Endothelial cell of umbilical vein (primary cell): ENCODE measurements at regions not wholly inside any gene's neighbourhood (a gene's known extent, or its start where the extent isn't known, plus 50 kb on each side); places are given as distances from the start of the nearest gene placed in this dataset.

Experiments used
- BruUV-seq: library from RNA; stranded (reverse); fragments of 400-500 nt; replicated peaks from 2 replicates; lab custom pipeline; 2021; lab: Mats Ljungman, UMichigan
- CTCF ChIA-PET: fragments of 300-600, 350-600 bp; sonication (Branson Sonifier 250); formaldehyde crosslinking; loops from one replicate; lab custom pipeline; 2021; ENCODE audit warnings: antibody characterized with exemption, inconsistent platforms; lab: Charles Lee
- POLR2A ChIA-PET: fragments of 300-600, 350-600 bp; sonication (Branson Sonifier 250); formaldehyde crosslinking; loops from one replicate; lab custom pipeline; 2021; ENCODE audit warnings: antibody characterized with exemption, inconsistent platforms; lab: Charles Lee
- DNase-seq: peaks from one replicate; pipeline ENCODE4 v3.0.0-alpha.2; 2011; ENCODE audit warnings: low read depth, low spot score
- FAIRE-seq: peaks from 2 replicates; lab custom pipeline; 2011; peaks lifted over from hg19 to GRCh38; lab: Jason Lieb, UNC
- H2AFZ ChIP-seq: 2 replicates; pipeline ENCODE4 v1.6.0; 2012; ENCODE audit warnings: low read depth, low read length, control low read depth, inconsistent platforms
- H3K27ac ChIP-seq: 2 replicates; pipeline ENCODE4 v1.5.1; 2011; ENCODE audit warnings: low read depth, mild to moderate bottlenecking, control low read depth, low read length, moderate library complexity; ENCODE audit not compliant: insufficient read depth
- H3K27me3 ChIP-seq, 2 experiments: 2 replicates each; pipeline versions ENCODE4 v1.6.0 to v1.6.1; 2011; ENCODE audit warnings: low read length in 2 of 2, mixed read lengths in 1 of 2; ENCODE audit not compliant: control insufficient read depth in 2 of 2, insufficient read depth in 2 of 2
- H3K36me3 ChIP-seq, 2 experiments: 2 replicates in 1 of 2; 3 replicates in 1 of 2; pipeline ENCODE4 v1.5.1; 2011; ENCODE audit warnings: low read length in 2 of 2, mild to moderate bottlenecking in 1 of 2, moderate library complexity in 1 of 2; ENCODE audit not compliant: control insufficient read depth in 2 of 2, insufficient read depth in 2 of 2; ENCODE audit errors: extremely low read depth in 1 of 2
- H3K4me1 ChIP-seq: 3 replicates; pipeline ENCODE4 v1.5.1; 2011; ENCODE audit warnings: mild to moderate bottlenecking, low read length; ENCODE audit not compliant: control insufficient read depth, insufficient read depth; ENCODE audit errors: extremely low read depth
- H3K4me2 ChIP-seq: 2 replicates; pipeline ENCODE4 v1.6.1; 2011; ENCODE audit warnings: low read length, control low read depth, mixed read lengths; ENCODE audit not compliant: insufficient read depth
- H3K4me3 ChIP-seq, 3 experiments: fragments of 200-600 bp in 1 of 3; sonication (generic), shearing (Covaris generic) in 1 of 3; replicated peaks in 1 of 3; 2 replicates each; pipeline ENCODE4 v1.5.1; 2011 to 2016; ENCODE audit warnings: control low read depth in 3 of 3, low read length in 3 of 3, mild to moderate bottlenecking in 2 of 3, inconsistent platforms in 1 of 3, low read depth in 1 of 3, moderate library complexity in 1 of 3; ENCODE audit not compliant: insufficient read depth in 1 of 3
- H3K79me2 ChIP-seq: 2 replicates; pipeline ENCODE4 v1.6.0; 2012; ENCODE audit warnings: low read length, inconsistent platforms; ENCODE audit not compliant: control insufficient read depth, insufficient read depth
- H3K9ac ChIP-seq: replicated peaks from 2 replicates; pipeline ENCODE3; 2011; ENCODE audit warnings: low read length, control low read depth; ENCODE audit not compliant: insufficient read depth; ENCODE audit errors: extremely low read depth
- H3K9me1 ChIP-seq: replicated peaks from 3 replicates; pipeline ENCODE4 v1.6.0; 2011; ENCODE audit warnings: mild to moderate bottlenecking, low read length; ENCODE audit not compliant: control insufficient read depth, insufficient read depth; ENCODE audit errors: extremely low read depth
- H3K9me3 ChIP-seq: replicated peaks from 2 replicates; pipeline ENCODE4 v1.5.1; 2012; ENCODE audit warnings: low read length, inconsistent platforms; ENCODE audit not compliant: control insufficient read depth, insufficient read depth
- H4K20me1 ChIP-seq: replicated peaks from 2 replicates; pipeline ENCODE3; 2011; ENCODE audit warnings: mild to moderate bottlenecking, low read length; ENCODE audit not compliant: control insufficient read depth, insufficient read depth; ENCODE audit errors: extremely low read depth
- CTCF ChIP-seq, 2 donors: IDR thresholded peaks; 1 replicate in 1 of 2; 2 replicates in 1 of 2; pipeline ENCODE4 v1.5.1; 2011; ENCODE audit warnings: low read length in 2 of 2, mild to moderate bottlenecking in 2 of 2, moderate library complexity in 2 of 2, control low read depth in 1 of 2, inconsistent platforms in 1 of 2, low read depth in 1 of 2; ENCODE audit not compliant: insufficient read depth in 1 of 2; ENCODE audit errors: extremely low read depth in 1 of 2
- EZH2 ChIP-seq: IDR thresholded peaks from 2 replicates; pipeline ENCODE4 v1.6.1; 2012; ENCODE audit warnings: borderline replicate concordance, low read depth, mild to moderate bottlenecking, moderate library complexity, low read length, inconsistent platforms; ENCODE audit not compliant: severe bottlenecking
- FOS ChIP-seq: IDR thresholded peaks from 2 replicates; pipeline ENCODE4 v1.6.1; 2011; ENCODE audit warnings: mild to moderate bottlenecking, low read length, moderate library complexity, borderline replicate concordance; ENCODE audit not compliant: insufficient read depth
- GATA2 ChIP-seq: IDR thresholded peaks from 2 replicates; pipeline ENCODE4 v1.7.0; 2011; ENCODE audit warnings: low read depth, mild to moderate bottlenecking, moderate library complexity, mixed read lengths, low read length; ENCODE audit not compliant: insufficient read length, insufficient read depth
- JUN ChIP-seq: IDR thresholded peaks from 2 replicates; pipeline ENCODE4 v1.6.1; 2011; ENCODE audit warnings: borderline replicate concordance, low read depth; ENCODE audit not compliant: insufficient read length, insufficient read depth
- MAX ChIP-seq: IDR thresholded peaks from 2 replicates; pipeline ENCODE4 v1.6.1; 2011; ENCODE audit not compliant: insufficient read depth, insufficient read length
- MYC ChIP-seq: IDR thresholded peaks from one replicate; pipeline ENCODE4 v1.6.1; 2011; ENCODE audit warnings: mild to moderate bottlenecking, low read depth, low read length
- POLR2A ChIP-seq: IDR thresholded peaks from 2 replicates; pipeline ENCODE4 v1.6.1; 2012; ENCODE audit warnings: low read depth, mild to moderate bottlenecking, control low read depth, low read length
- POLR2AphosphoS5 ChIP-seq: IDR thresholded peaks from 2 replicates; pipeline ENCODE4 v1.6.1; 2012; ENCODE audit warnings: low read depth, mild to moderate bottlenecking, control low read depth, low read length, moderate library complexity; ENCODE audit not compliant: insufficient read depth
- dilution Hi-C: fragments of 300-500 bp; cut with MboI; formaldehyde crosslinking; loops from one replicate; pipeline ENCODE4 v1.15.0; 2019; ENCODE audit warnings: low sequenced_read_pairs; ENCODE audit not compliant: extremely low pct_ligation_motif_present
- intact Hi-C: fragments of 100-400 bp; cut with micrococcal nuclease; formaldehyde crosslinking; loops from one replicate; pipeline ENCODE4 v1.10.0; 2022

- intact Hi-C loops, result no loop called here
- FAIRE-seq, result no peak
- Histone ChIP-seq H4K20me1 (no peaks in the 10 kb centered on the region), H3K4me1 (no peaks in the 10 kb centered on the region), H3K79me2 (no peaks in the 10 kb centered on the region), H3K4me3 (no peak overlapping the region), H3K27ac (no peak overlapping the region), H3K36me3 (no peaks in the 10 kb centered on the region), H3K9me1 (no peaks in the 10 kb centered on the region), H3K4me2 (no peak overlapping the region), H3K27me3 (no peaks in the 10 kb centered on the region), H3K9me3 (no peaks in the 10 kb centered on the region), H2AFZ (no peak overlapping the region), H3K9ac (no peak overlapping the region)
- no TSS peak for BruUV-seq
- TF ChIP-seq POLR2A (no peak), POLR2AphosphoS5 (no peak), MAX (no peak), JUN (no peak), EZH2 (no peak), GATA2 (no peak), MYC (no peak)
- ChIA-PET POLR2A (no interaction called here), CTCF (interaction anchor here (1.0 to 1.4 kb wide), 2 partner anchors 12 to 17 kb away, joined by 3 read pairs; no protein-coding TSS in a partner anchor)
- no peak for DNase-seq
- dilution Hi-C loops, result no loop called here
These were observed 580.4 kb upstream of the ZEB2 start for GRCh38 chr2:145100301-145100700.

- no peak overlapping the region for H3K27ac ChIP-seq
- dilution Hi-C loops (no loop called here), intact Hi-C loops (no loop called here)
- H3K79me2 ChIP-seq, result no peaks in the 10 kb centered on the region
- H4K20me1 ChIP-seq, result no peaks in the 10 kb centered on the region
- no TSS peak for BruUV-seq
- FAIRE-seq (no peak), DNase-seq (no peak)
- no peak overlapping the region for H2AFZ ChIP-seq
- H3K4me1 ChIP-seq, result no peaks in the 10 kb centered on the region
- H3K4me3 ChIP-seq, result no peak overlapping the region
- no peaks in the 10 kb centered on the region for H3K27me3 ChIP-seq
- TF ChIP-seq EZH2, result no peak
- no peak for TF ChIP-seq MYC
- TF ChIP-seq CTCF (IDR thresholded peaks at IDR 0.05; ENCODE audit: extremely low read depth in 1 of 2, insufficient read depth in 1 of 2, low read depth in 1 of 2, low read length in 2 of 2), result no peak
- TF ChIP-seq MAX, result no peak
- no peak for TF ChIP-seq GATA2
- TF ChIP-seq POLR2AphosphoS5, result no peak
- TF ChIP-seq FOS, result no peak
- TF ChIP-seq JUN, result no peak
- TF ChIP-seq POLR2A, result no peak
- ChIA-PET POLR2A (no interaction called here), CTCF (interaction anchor here (1.4 kb wide), 1 partner anchor 656 kb away, joined by 3 read pairs; no protein-coding TSS in a partner anchor)
- no peak overlapping the region for H3K9ac ChIP-seq
- no peaks in the 10 kb centered on the region for H3K9me1 ChIP-seq
- H3K9me3 ChIP-seq, result no peaks in the 10 kb centered on the region
- H3K36me3 ChIP-seq, result no peaks in the 10 kb centered on the region
- no peak overlapping the region for H3K4me2 ChIP-seq
These were observed 576.7 kb upstream of the ZEB2 start for GRCh38 chr2:145096582-145096981.
